Testis (tissue), 2 donors: ENCODE measurements at regions not wholly inside any gene's neighbourhood (a gene's known extent, or its start where the extent isn't known, plus 50 kb on each side); places are given as distances from the start of the nearest gene placed in this dataset.

ENCODE experiments used
- CTCF ChIP-seq, 3 experiments: fragments of 450-650 bp in 2 of 3; fragments of 200-600 bp in 1 of 3; sonication (generic) in 1 of 3; IDR thresholded peaks; one replicate each; pipeline ENCODE4 v1.5.1; 2016 to 2019; ENCODE audit warnings: antibody characterized with exemption in 3 of 3, mild to moderate bottlenecking in 2 of 3, moderate library complexity in 1 of 3
- POLR2A ChIP-seq: fragments of 450-650 bp; IDR thresholded peaks from one replicate; pipeline ENCODE4 v1.6.1; 2017; ENCODE audit warnings: antibody characterized with exemption, mild to moderate bottlenecking, moderate library complexity

GRCh38 chr16:66273644-66274334 is 92.7 kb upstream of the CDH5 start:
- TF ChIP-seq CTCF (IDR thresholded peaks at IDR 0.05) (no peak), POLR2A (no peak)
